GM21526 (cell line): ENCODE measurements at regions not wholly inside any gene's neighbourhood (a gene's known extent, or its start where the extent isn't known, plus 50 kb on each side); places are given as distances from the start of the nearest gene placed in this dataset.
"Not testable (repeated sequence)": the region's sequence is repeated elsewhere in the genome, so short reads cannot be mapped to it uniquely, and the experiment has no call there.

Source experiments
- ATAC-seq: cut with Tn5 transposase; IDR thresholded peaks from one replicate; pipeline ENCODE4 v1.9.1; 2021; ENCODE audit warnings: moderate library complexity; ENCODE audit not compliant: unreplicated experiment, low FRiP score

DNA sequence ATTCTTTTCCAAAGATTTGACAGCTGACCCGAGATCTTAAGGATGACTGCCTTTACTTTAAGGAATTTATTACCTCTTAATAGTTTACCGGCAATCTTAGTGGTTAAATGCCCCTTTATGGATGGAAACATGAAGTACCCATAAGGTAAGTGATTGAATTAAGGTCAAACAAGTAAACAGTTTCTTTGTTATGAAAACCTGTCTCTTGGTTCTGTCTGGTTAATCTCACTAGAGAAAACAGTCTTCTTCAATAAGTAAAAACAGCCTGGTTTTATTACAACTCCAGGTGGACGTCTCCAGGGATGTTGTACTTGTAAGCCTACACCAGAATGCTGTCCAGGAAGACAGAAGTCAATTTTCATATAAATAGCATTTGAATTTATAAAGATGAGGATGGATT, 161.8 kb upstream of the MTPN start:
- no peak for ATAC-seq

GRCh38 chr7:136136906-136137454, 159.8 kb upstream of the MTPN start:
- no peak for ATAC-seq

GRCh38 chr7:136134503-136134902, 157.3 kb upstream of the MTPN start:
- no peak for ATAC-seq

- no peak for ATAC-seq
Measured at GRCh38 chr7:136133551-136133950, 156.4 kb upstream of the MTPN start.

GRCh38 chr7:136131304-136131630, 154.1 kb upstream of the MTPN start:
- no peak for ATAC-seq

DNA sequence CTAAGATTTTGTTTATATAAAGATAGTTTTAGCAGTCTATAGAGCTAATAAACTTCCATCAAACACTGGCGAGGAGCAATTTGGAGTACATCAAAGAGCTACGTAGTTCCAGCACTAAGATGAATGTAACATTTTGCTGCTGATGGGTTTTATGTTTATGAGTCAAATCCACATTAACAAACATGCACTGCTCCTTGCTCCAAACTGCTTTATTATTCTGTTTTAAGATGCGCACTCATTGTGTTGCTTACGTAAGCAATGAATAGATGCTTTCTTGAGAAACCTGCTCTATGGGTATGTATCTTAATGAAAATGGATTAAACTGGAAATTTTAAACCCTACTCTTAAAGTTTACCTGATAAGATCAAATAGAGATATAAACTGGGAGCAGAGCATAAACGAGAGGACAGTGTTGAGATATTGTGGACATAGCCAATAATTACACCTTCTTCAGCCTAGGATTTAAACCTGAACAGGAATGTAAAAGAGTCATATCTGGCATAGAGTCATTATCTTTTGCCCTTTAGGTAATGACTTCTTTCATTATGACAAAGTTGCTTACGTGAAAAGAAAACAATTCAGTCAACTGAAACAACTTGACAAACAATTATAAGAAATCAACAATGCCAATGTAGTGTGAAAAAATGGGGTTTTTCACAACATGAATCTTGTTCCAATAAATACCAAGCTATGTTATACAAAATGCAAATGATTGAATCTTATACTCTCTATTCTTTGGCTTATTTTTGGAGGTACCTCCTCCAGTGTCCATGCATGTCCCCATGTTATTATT, 153.5 kb upstream of the MTPN start:
- ATAC-seq, result no peak

DNA sequence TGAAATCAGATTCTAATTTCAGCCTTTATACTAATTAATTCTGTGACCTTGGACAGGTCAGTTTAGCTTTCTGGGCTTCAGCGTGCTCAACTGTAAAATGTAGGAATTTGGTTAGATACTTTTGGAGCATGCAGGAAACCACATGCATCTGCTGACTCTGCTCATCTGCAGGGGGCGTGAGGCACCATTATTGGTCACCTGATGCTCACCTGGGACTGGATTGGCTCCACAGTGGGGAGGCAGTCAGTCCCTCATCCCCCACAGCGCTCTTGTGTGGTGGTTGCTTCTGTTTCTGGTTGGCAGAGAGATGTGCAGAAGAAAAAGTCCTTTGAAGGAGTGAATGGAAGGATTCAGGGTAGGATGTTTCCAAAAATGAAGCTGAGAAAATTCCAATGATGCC, 150.9 kb upstream of the MTPN start:
- no peak for ATAC-seq

GRCh38 chr7:136123352-136123751, 146.2 kb upstream of the MTPN start:
- ATAC-seq, result no peak

- ATAC-seq, result no peak
Measured at GRCh38 chr7:136122026-136122425, 144.9 kb upstream of the MTPN start.

- ATAC-seq, result no peak
Measured at GRCh38 chr7:136117539-136117938, 140.4 kb upstream of the MTPN start.

DNA sequence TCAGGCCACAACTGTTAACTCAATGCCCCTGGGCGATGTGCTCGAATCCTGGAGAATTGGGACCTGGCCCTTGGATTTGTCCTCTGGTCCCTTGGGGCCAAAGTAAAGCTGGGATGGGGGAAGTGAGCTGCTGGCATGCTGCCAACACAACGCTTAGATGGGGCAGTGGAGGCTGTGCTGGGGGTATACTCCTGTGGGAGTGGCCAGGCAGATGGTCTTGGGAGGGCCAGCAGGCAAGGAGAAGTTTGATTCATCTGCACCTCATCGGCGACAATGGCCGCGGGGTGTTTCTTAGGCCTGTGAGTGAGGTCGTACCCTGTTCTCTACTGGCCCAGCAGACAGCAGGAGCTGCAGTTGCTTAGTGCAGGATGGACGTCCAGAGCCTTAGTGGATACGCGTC, 139.0 kb upstream of the MTPN start:
- no peak for ATAC-seq

DNA sequence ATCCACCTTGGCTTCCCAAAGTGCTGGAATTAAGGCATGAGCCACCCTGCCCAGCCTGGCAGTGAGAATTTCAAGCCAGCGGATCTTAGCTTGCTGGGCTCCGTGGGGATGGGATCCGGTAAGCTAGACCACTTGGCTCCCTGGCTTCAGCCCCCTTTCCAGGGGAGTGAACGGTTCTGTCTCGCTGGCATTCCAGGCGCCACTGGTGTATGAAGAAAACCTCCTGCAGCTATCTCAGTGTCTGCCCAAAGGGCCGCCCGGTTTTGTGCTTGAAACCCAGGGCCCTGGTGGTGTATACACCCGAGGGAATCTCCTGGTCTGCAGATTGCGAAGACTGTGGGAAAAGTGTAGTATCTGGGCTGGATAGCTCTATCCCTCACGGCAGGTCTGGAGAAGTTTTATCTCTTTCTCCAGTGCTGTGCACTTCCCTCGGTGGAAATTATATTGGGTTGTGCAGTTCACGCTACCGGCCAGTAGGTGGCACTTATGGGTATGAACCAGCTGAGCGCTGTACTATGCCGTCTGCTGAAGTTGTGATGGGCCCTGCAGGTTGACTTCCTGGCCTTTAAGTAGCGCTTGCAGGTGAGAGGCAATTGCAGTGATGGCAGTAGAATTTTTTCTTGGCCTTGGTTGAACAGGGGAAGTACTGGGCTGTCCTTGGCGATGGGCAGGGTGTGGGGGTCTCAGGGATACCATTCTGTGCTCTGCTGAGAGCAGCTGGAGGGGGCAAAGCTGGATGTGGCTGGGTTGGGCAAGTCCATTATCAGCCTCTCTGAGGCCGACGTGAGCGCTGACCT, 138.0 kb upstream of the MTPN start:
- peak; percentile 99 for ATAC-seq

DNA sequence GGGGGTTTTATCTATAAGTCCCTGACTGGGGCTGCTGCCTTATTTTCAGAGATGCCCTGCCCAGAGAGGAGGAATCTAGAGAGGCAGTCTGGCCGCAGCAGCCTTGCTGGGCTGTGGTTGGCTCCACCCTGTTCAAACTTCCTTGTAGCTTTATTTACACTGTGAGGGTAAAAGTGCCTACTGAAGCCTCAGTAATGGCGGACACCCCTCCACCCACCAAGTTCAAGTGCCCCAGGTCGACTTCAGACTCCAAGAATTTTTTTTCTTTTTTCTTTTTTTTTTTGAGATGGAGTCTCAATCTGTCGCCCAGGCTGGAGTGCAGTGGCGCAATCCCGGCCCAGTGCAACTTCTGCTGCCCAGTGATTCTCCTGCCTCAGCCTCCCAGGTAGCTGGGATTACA, 137.3 kb upstream of the MTPN start:
- not testable (repeated sequence) for ATAC-seq

DNA sequence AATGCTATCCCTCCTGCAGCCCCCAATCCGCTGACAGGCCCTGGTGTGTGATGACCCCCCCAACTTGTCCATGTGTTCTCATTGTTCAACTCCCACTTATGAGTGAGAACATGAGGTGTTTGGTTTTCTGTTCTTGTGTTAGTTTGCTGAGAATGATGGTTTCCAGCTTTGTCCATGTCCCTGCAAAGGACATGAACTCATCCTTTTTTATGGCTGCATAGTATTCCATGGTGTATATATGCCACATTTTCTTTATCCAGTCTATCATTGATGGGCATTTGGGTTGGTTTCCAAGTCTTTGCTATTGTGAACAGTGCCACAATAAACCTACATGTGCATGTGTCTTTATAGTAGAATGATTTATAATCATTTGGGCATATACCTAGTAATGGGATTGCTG, 131.9 kb upstream of the MTPN start:
- not testable (repeated sequence) for ATAC-seq

DNA sequence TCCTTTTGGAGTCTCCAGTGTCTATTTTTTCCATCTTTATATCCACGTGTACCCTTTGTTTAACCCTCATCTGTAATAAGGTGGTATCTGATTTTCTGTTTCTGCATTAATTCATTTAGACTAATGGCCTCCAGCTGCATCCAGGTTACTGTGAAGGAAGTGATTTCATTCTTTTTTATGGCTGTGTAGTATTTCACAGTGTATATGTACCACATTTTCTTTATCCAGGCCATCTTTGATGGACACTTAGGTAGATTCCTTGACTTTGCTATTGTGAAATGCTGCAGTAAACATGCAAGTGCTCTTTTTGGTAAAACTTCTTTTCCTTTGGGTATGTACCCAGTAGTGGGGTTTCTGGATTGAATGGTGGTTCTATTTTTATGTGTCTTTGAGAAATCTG, 128.0 kb upstream of the MTPN start:
- no peak for ATAC-seq

DNA sequence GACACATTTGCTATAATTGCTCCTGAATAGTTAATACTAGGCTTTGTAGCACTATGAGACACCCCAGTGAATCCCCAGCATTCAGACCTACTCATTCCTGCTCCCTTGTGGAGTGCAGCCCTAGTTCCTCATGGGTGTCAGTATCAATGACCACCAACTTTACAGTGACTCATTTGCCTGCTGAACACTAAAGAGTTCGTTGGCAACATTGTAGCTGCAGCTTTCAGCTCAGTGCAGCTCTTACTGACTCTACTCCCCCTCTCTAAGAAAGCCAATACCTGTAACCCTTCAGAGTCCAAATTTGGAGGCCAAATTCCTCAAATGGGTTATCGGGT, 127.1 kb upstream of the MTPN start:
- ATAC-seq, result no peak

- no peak for ATAC-seq
Measured at GRCh38 chr7:136103545-136104268, 126.5 kb upstream of the MTPN start.

GRCh38 chr7:136102881-136103280, 125.7 kb upstream of the MTPN start:
- ATAC-seq, result no peak

- ATAC-seq, result not testable (repeated sequence)
Measured at GRCh38 chr7:136092714-136093113, 115.6 kb upstream of the MTPN start.

DNA sequence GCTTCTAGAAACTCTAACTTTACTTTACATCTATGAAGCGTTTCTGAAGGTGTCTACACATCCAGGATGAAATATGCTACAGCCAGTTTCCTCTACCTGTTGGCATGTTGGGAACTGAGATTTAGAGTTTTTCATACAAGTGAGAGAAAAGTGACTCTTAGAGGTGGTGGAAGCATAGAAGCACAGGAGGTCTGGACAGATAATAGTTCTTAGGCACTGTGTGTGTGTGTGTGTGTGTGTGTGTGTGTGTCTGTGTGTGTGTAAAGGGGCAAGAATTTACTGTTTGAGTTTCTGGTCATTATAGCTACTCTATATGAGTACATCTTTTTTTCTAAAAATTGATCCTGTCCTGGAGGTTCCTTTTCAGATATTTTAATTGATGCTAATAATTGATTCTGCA, 110.7 kb upstream of the MTPN start:
- no peak for ATAC-seq

- ATAC-seq, result peak; percentile 97
Measured at GRCh38 chr7:136086712-136087111, 109.6 kb upstream of the MTPN start.
